H1 (cell line): ENCODE measurements at regions not wholly inside any gene's neighbourhood (a gene's known extent, or its start where the extent isn't known, plus 50 kb on each side); places are given as distances from the start of the nearest gene placed in this dataset.

Experiments used
- CTCF ChIA-PET: fragments of 300-600 bp; sonication (Branson Sonifier 250); formaldehyde crosslinking; loops from one replicate; lab custom pipeline; 2021; ENCODE audit not compliant: partially characterized antibody; lab: Charles Lee
- POLR2A ChIA-PET: fragments of 300-600 bp; sonication (Branson Sonifier 250); formaldehyde crosslinking; loops from one replicate; lab custom pipeline; 2021; ENCODE audit warnings: inconsistent platforms; ENCODE audit not compliant: partially characterized antibody; lab: Charles Lee
- DNase-seq, 2 experiments: peaks; one replicate each; pipeline versions ENCODE4 v3.0.0 to v3.0.0-alpha.2; 2010 to 2022; ENCODE audit warnings: low spot score in 2 of 2, low read depth in 1 of 2, mixed read lengths in 1 of 2
- FAIRE-seq: peaks from 2 replicates; lab custom pipeline; 2011; peaks lifted over from hg19 to GRCh38; lab: Jason Lieb, UNC
- H2AFZ ChIP-seq: 2 replicates; pipeline ENCODE4 v1.8.1; 2012; ENCODE audit warnings: low read length, inconsistent platforms
- H2AK5ac ChIP-seq: 2 replicates; pipeline ENCODE4 v1.6.1; 2013; ENCODE audit warnings: low read depth, low read length
- H2BK120ac ChIP-seq: replicated peaks from 2 replicates; pipeline ENCODE3; 2013; ENCODE audit warnings: low read depth, low read length, inconsistent platforms
- H2BK12ac ChIP-seq: 2 replicates; pipeline ENCODE4 v1.6.1; 2013; ENCODE audit warnings: low read depth, low read length
- H2BK15ac ChIP-seq: 2 replicates; pipeline ENCODE4 v1.6.1; 2013; ENCODE audit warnings: low read length
- H2BK20ac ChIP-seq: 2 replicates; pipeline ENCODE4 v1.6.1; 2013; ENCODE audit warnings: low read length
- H2BK5ac ChIP-seq: 2 replicates; pipeline ENCODE4 v1.6.1; 2013; ENCODE audit warnings: low read depth, low read length
- H3K14ac ChIP-seq: 2 replicates; pipeline ENCODE4 v1.6.1; 2013; ENCODE audit warnings: inconsistent platforms; ENCODE audit not compliant: insufficient read length
- H3K18ac ChIP-seq: 2 replicates; pipeline ENCODE4 v1.6.1; 2013; ENCODE audit warnings: low read length; ENCODE audit errors: extremely low read depth
- H3K23ac ChIP-seq: 2 replicates; pipeline ENCODE4 v1.6.1; 2013; ENCODE audit warnings: inconsistent platforms; ENCODE audit not compliant: insufficient read length
- H3K23me2 ChIP-seq: 2 replicates; pipeline ENCODE4 v1.6.1; 2013; ENCODE audit warnings: low read depth, low read length
- H3K27ac ChIP-seq: 2 replicates; pipeline ENCODE4 v1.6.1; 2011; ENCODE audit warnings: low read depth, low read length, inconsistent platforms
- H3K27me3 ChIP-seq, 4 experiments: replicated peaks in 1 of 4; 1 replicate in 1 of 4; 2 replicates in 3 of 4; pipeline versions ENCODE4 v1.6.1 to v1.8.1; 2011 to 2013; ENCODE audit warnings: low read length in 3 of 4, mild to moderate bottlenecking in 3 of 4, inconsistent platforms in 2 of 4, mixed read lengths in 2 of 4, moderate library complexity in 1 of 4; ENCODE audit not compliant: control insufficient read depth in 3 of 4, insufficient read depth in 3 of 4; ENCODE audit errors: extremely low read depth in 1 of 4
- H3K36me3 ChIP-seq, 4 experiments: 2 replicates each; pipeline versions ENCODE4 v1.6.1 to v1.8.1; 2011 to 2013; ENCODE audit warnings: mild to moderate bottlenecking in 4 of 4, low read length in 3 of 4, moderate library complexity in 2 of 4, control low read depth in 1 of 4, inconsistent platforms in 1 of 4; ENCODE audit not compliant: insufficient read depth in 4 of 4, control insufficient read depth in 2 of 4
- H3K4ac ChIP-seq: replicated peaks from 2 replicates; pipeline ENCODE3; 2013; ENCODE audit warnings: low read length, low read depth, mixed read lengths, inconsistent platforms; ENCODE audit not compliant: insufficient read length
- H3K4me1 ChIP-seq, 4 experiments: replicated peaks in 1 of 4; 1 replicate in 1 of 4; 2 replicates in 3 of 4; pipeline versions ENCODE4 v1.6.1 to v1.8.1; 2011 to 2013; ENCODE audit warnings: low read length in 3 of 4, inconsistent platforms in 2 of 4, mixed read lengths in 1 of 4; ENCODE audit not compliant: insufficient read depth in 4 of 4, control insufficient read depth in 3 of 4
- H3K4me2 ChIP-seq, 2 experiments: 2 replicates each; pipeline versions ENCODE4 v1.6.1 to v1.8.1; 2011 to 2013; ENCODE audit warnings: low read depth in 2 of 2, low read length in 2 of 2, control low read depth in 1 of 2, inconsistent platforms in 1 of 2, mild to moderate bottlenecking in 1 of 2; ENCODE audit not compliant: insufficient read depth in 1 of 2
- H3K4me3 ChIP-seq, 4 experiments: fragments of 200-600, 300-600 bp in 1 of 4; sonication (generic), shearing (Covaris generic), sonication (Bioruptor Twin) in 1 of 4; 2 replicates each; pipeline versions ENCODE4 v1.5.1 to v1.8.1; 2011 to 2016; ENCODE audit warnings: low read length in 4 of 4, low read depth in 3 of 4, control low read depth in 2 of 4, inconsistent platforms in 2 of 4, mild to moderate bottlenecking in 2 of 4, mixed read lengths in 1 of 4, moderate library complexity in 1 of 4; ENCODE audit not compliant: insufficient read depth in 2 of 4; ENCODE audit errors: extremely low read depth in 1 of 4
- H3K56ac ChIP-seq: replicated peaks from 2 replicates; pipeline ENCODE3; 2013; ENCODE audit warnings: low read depth, mild to moderate bottlenecking, mixed read lengths, low read length, inconsistent platforms; ENCODE audit not compliant: insufficient read length
- H3K79me1 ChIP-seq: 2 replicates; pipeline ENCODE4 v1.6.1; 2013; ENCODE audit warnings: low read depth, low read length, control low read depth
- H3K79me2 ChIP-seq, 2 experiments: 2 replicates each; pipeline versions ENCODE4 v1.6.1 to v1.8.1; 2012 to 2013; ENCODE audit warnings: low read length in 2 of 2, mild to moderate bottlenecking in 2 of 2, inconsistent platforms in 1 of 2; ENCODE audit not compliant: insufficient read depth in 2 of 2, control insufficient read depth in 1 of 2
- H3K9ac ChIP-seq, 4 experiments: replicated peaks in 1 of 4; 1 replicate in 1 of 4; 2 replicates in 3 of 4; pipeline versions ENCODE4 v1.6.1 to v1.8.1; 2011 to 2013; ENCODE audit warnings: low read depth in 3 of 4, low read length in 3 of 4, control low read depth in 2 of 4, mild to moderate bottlenecking in 2 of 4, moderate library complexity in 2 of 4, inconsistent platforms in 1 of 4; ENCODE audit errors: extremely low read depth in 1 of 4
- H3K9me3 ChIP-seq, 2 experiments: 2 replicates each; pipeline versions ENCODE4 v1.6.1 to v1.8.1; 2012 to 2013; ENCODE audit warnings: mild to moderate bottlenecking in 2 of 2, moderate library complexity in 2 of 2, control low read depth in 1 of 2, inconsistent platforms in 1 of 2, low read depth in 1 of 2, low read length in 1 of 2, mixed read lengths in 1 of 2; ENCODE audit not compliant: insufficient read depth in 2 of 2
- H4K20me1 ChIP-seq, 2 experiments: replicated peaks in 1 of 2; 2 replicates each; pipeline versions ENCODE3 to v1.8.1; 2011 to 2013; ENCODE audit warnings: inconsistent platforms in 2 of 2, low read length in 2 of 2, mild to moderate bottlenecking in 1 of 2; ENCODE audit not compliant: insufficient read depth in 2 of 2, control insufficient read depth in 1 of 2
- H4K5ac ChIP-seq: 2 replicates; pipeline ENCODE4 v1.6.1; 2013; ENCODE audit warnings: low read length, low read depth, mixed read lengths, inconsistent platforms; ENCODE audit not compliant: insufficient read length
- H4K8ac ChIP-seq: 2 replicates; pipeline ENCODE4 v1.8.0; 2013; ENCODE audit warnings: mild to moderate bottlenecking, moderate library complexity, low read length, inconsistent platforms; ENCODE audit not compliant: insufficient read depth; ENCODE audit errors: extremely low read depth
- H4K91ac ChIP-seq: replicated peaks from 2 replicates; pipeline ENCODE3; 2013; ENCODE audit warnings: low read length, mixed read lengths, inconsistent platforms; ENCODE audit not compliant: insufficient read length
- RAD21 ChIP-seq, 2 experiments: IDR thresholded peaks in 1 of 2; conservative IDR thresholded peaks in 1 of 2; 2 replicates each; pipeline ENCODE4 v1.6.1; 2011; ENCODE audit warnings: low read depth in 2 of 2, low read length in 2 of 2, improper control_type of control experiment in 1 of 2, inconsistent platforms in 1 of 2, mild to moderate bottlenecking in 1 of 2, moderate library complexity in 1 of 2
- RFX5 ChIP-seq: IDR thresholded peaks from 2 replicates; pipeline ENCODE4 v1.6.1; 2011; ENCODE audit warnings: low read depth, low read length, improper control_type of control experiment, borderline replicate concordance
- SP1 ChIP-seq: IDR thresholded peaks from 2 replicates; pipeline ENCODE4 v1.6.1; 2011; ENCODE audit warnings: low read depth, low read length

DNA sequence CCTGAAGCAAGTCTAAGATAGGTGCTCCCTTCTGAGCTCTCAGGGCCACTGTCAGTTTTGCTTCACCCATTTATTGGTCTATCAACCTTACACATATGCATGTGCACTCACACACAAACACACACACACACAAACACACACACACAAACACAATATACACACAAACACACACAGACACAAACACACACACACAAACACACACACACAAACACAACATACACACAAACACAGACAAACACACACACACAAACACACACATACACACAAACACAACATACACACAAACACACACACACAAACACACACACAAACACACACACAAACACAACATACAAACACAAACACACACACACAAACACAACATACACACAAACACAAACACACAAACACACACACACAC, 181.6 kb upstream of the KLHL29 start:
- Histone ChIP-seq H3K36me3 (no peaks in the 10 kb centered on the region), H2AFZ (no peak overlapping the region), H3K4me1 (no peaks in the 10 kb centered on the region), H3K27ac (no peak overlapping the region), H4K5ac (no peak overlapping the region), H2BK12ac (no peak overlapping the region), H3K14ac (no peak overlapping the region), H3K79me2 (no peaks in the 10 kb centered on the region), H3K23me2 (peaks cover 5% of the 10 kb centered on the region; the same call in 1 of the 2 replicates), H2BK20ac (no peak overlapping the region), H3K27me3 (no peaks in the 10 kb centered on the region), H3K23ac (no peak overlapping the region), H3K18ac (no peak overlapping the region), H2BK5ac (no peak overlapping the region), H3K4me2 (no peak overlapping the region), H3K56ac (peak overlapping the region; percentile 43), H2BK120ac (no peak overlapping the region), H4K20me1 (no peaks in the 10 kb centered on the region), H3K9ac (no peak overlapping the region), H4K91ac (no peak overlapping the region), H3K79me1 (no peaks in the 10 kb centered on the region), H4K8ac (no peak overlapping the region; the same call in 1 of the 2 replicates), H3K9me3 (peaks cover 0 to 8% of the 10 kb centered on the region in 2 experiments; a peak in 2 of 4 replicates), H3K4ac (no peak overlapping the region), H2AK5ac (peak overlapping the region; percentile 40; the same call in 1 of the 2 replicates), H3K4me3 (no peak overlapping the region), H2BK15ac (peak overlapping the region; percentile 50; the same call in 1 of the 2 replicates)
- no peak for FAIRE-seq
- DNase-seq: no peak
- ChIA-PET POLR2A (no interaction called here), CTCF (interaction anchor here (1.3 kb wide), 1 partner anchor 124 kb away, joined by 3 read pairs; no protein-coding TSS in a partner anchor)
- no peak for TF ChIP-seq SP1
- TF ChIP-seq RAD21 (IDR thresholded peaks at IDR 0.05 in 1 of 2, conservative IDR thresholded peaks at IDR 0.05 in 1 of 2; ENCODE audit: low read depth in 2 of 2, low read length in 2 of 2): no peak
- no peak for TF ChIP-seq RFX5
